Lower leg skin (tissue), 3 donors: ENCODE measurements at regions not wholly inside any gene's neighbourhood (a gene's known extent, or its start where the extent isn't known, plus 50 kb on each side); places are given as distances from the start of the nearest gene placed in this dataset.

Experiments
- CTCF ChIP-seq, 3 donors: fragments of 450-650 bp; IDR thresholded peaks; one replicate each; pipeline ENCODE4 v1.5.1; 2016; ENCODE audit warnings: antibody characterized with exemption in 3 of 3, mild to moderate bottlenecking in 3 of 3, moderate library complexity in 2 of 3
- POLR2A ChIP-seq, 2 donors: fragments of 450-650 bp; IDR thresholded peaks; one replicate each; pipeline ENCODE4 v1.6.1; 2016 to 2017; ENCODE audit warnings: antibody characterized with exemption in 2 of 2, mild to moderate bottlenecking in 1 of 2, moderate library complexity in 1 of 2

GRCh38 chr9:89661956-89662717, 57.3 kb downstream of the GADD45G start:
- no peak for TF ChIP-seq CTCF (IDR thresholded peaks at IDR 0.05)
- TF ChIP-seq POLR2A (IDR thresholded peaks at IDR 0.05) = no peak
